ENCODE measurements at regions not wholly inside any gene's neighbourhood (a gene's known extent, or its start where the extent isn't known, plus 50 kb on each side); places are given as distances from the start of the nearest gene placed in this dataset.

GRCh38 chr18:28248653-28249052, 71.7 kb upstream of the CDH2 start:
- TF ChIP-seq CTCF (conservative IDR thresholded peaks at IDR 0.05 in 1 of 2, IDR thresholded peaks at IDR 0.05 in 1 of 2; ENCODE audit: extremely low read depth in 1 of 2, insufficient read depth in 1 of 2, low read depth in 1 of 2, low read length in 2 of 2) (no peak), EZH2 (IDR thresholded peaks at IDR 0.05; ENCODE audit: borderline replicate concordance, low read length) (no peak)

Measured in mammary epithelial cell (primary cell).